DND-41 (cell line): ENCODE measurements at regions not wholly inside any gene's neighbourhood (a gene's known extent, or its start where the extent isn't known, plus 50 kb on each side); places are given as distances from the start of the nearest gene placed in this dataset.
"Not testable (repeated sequence)": the region's sequence is repeated elsewhere in the genome, so short reads cannot be mapped to it uniquely, and the experiment has no call there.

Experiments
- ATAC-seq: fragments of 200-7000 bp; cut with Tn5 transposase; 3 replicates; pipeline ENCODE4 v1.9.1; 2021; ENCODE audit warnings: low read depth; ENCODE audit not compliant: insufficient read depth
- DNase-seq: peaks from one replicate; pipeline ENCODE4 v3.0.0-alpha.2; 2020
- H2AFZ ChIP-seq: 2 replicates; pipeline ENCODE4 v1.6.0; 2012; ENCODE audit warnings: low read depth, low read length
- H3K27ac ChIP-seq: 2 replicates; pipeline ENCODE4 v1.5.1; 2012; ENCODE audit warnings: low read length, inconsistent platforms
- H3K27me3 ChIP-seq: fragments of 200-600 bp; sonication (generic); 2 replicates; pipeline ENCODE4 v1.6.0; 2012; ENCODE audit warnings: low read length, mild to moderate bottlenecking, inconsistent platforms; ENCODE audit not compliant: insufficient read depth, poor library complexity
- H3K36me3 ChIP-seq: 2 replicates; pipeline ENCODE4 v1.5.1; 2012; ENCODE audit warnings: low read length, inconsistent platforms; ENCODE audit not compliant: insufficient read depth
- H3K4me1 ChIP-seq: 2 replicates; pipeline ENCODE4 v1.5.1; 2012; ENCODE audit warnings: mild to moderate bottlenecking, low read length; ENCODE audit not compliant: insufficient read depth
- H3K4me2 ChIP-seq: 2 replicates; pipeline ENCODE4 v1.6.0; 2012; ENCODE audit warnings: mild to moderate bottlenecking, moderate library complexity, low read length, inconsistent platforms; ENCODE audit not compliant: insufficient read depth
- H3K4me3 ChIP-seq, 2 experiments: fragments of 200-600 bp in 1 of 2; shearing (Covaris generic) in 1 of 2; 2 replicates each; pipeline ENCODE4 v1.5.1; 2012 to 2016; ENCODE audit warnings: inconsistent platforms in 2 of 2, low read length in 2 of 2, mild to moderate bottlenecking in 2 of 2, low read depth in 1 of 2, moderate library complexity in 1 of 2
- H3K79me2 ChIP-seq: 2 replicates; pipeline ENCODE4 v1.6.0; 2012; ENCODE audit warnings: low read length, inconsistent platforms; ENCODE audit not compliant: insufficient read depth
- H3K9ac ChIP-seq: 2 replicates; pipeline ENCODE4 v1.6.0; 2012; ENCODE audit warnings: low read depth, mild to moderate bottlenecking, inconsistent platforms, low read length, moderate library complexity
- H3K9me3 ChIP-seq: 2 replicates; pipeline ENCODE4 v1.5.1; 2012; ENCODE audit warnings: low read length, moderate library complexity, mild to moderate bottlenecking, inconsistent platforms; ENCODE audit not compliant: insufficient read depth, severe bottlenecking
- H4K20me1 ChIP-seq: 2 replicates; pipeline ENCODE4 v1.6.0; 2012; ENCODE audit warnings: low read length; ENCODE audit not compliant: insufficient read depth
- CTCF ChIP-seq: IDR thresholded peaks from 2 replicates; pipeline ENCODE4 v1.5.1; 2012; ENCODE audit warnings: borderline replicate concordance, low read length, moderate library complexity, mild to moderate bottlenecking; ENCODE audit not compliant: poor library complexity, severe bottlenecking; ENCODE audit errors: extremely low read depth
- EZH2 ChIP-seq: IDR thresholded peaks from 3 replicates; pipeline ENCODE4 v1.6.1; 2012; ENCODE audit warnings: borderline replicate concordance, low read depth, mild to moderate bottlenecking, moderate library complexity, low read length, inconsistent platforms; ENCODE audit not compliant: severe bottlenecking

- Histone ChIP-seq H3K9me3 (peaks cover 3% of the 10 kb centered on the region), H3K4me3 (no peak overlapping the region), H4K20me1 (no peaks in the 10 kb centered on the region), H3K4me2 (no peak overlapping the region), H3K27ac (no peak overlapping the region), H2AFZ (no peak overlapping the region), H3K79me2 (no peaks in the 10 kb centered on the region), H3K36me3 (no peaks in the 10 kb centered on the region), H3K4me1 (no peaks in the 10 kb centered on the region), H3K27me3 (no peaks in the 10 kb centered on the region), H3K9ac (no peak overlapping the region)
- TF ChIP-seq CTCF (no peak), EZH2 (no peak)
- DNase-seq (no peak), ATAC-seq (no peak)
Measured at GRCh38 chr3:32049916-32050315, 56.5 kb upstream of the GPD1L start.

- not testable (repeated sequence) for H3K36me3 ChIP-seq, H3K4me2 ChIP-seq, ATAC-seq, H3K9me3 ChIP-seq, H3K9ac ChIP-seq, H4K20me1 ChIP-seq, H3K27ac ChIP-seq, H3K27me3 ChIP-seq, H2AFZ ChIP-seq, H3K4me3 ChIP-seq, H3K4me1 ChIP-seq, DNase-seq, H3K79me2 ChIP-seq
Measured at GRCh38 chr3:32052230-32052629, 54.2 kb upstream of the GPD1L start.

GRCh38 chr3:32052851-32053250, 53.6 kb upstream of the GPD1L start:
- H3K27ac ChIP-seq, H3K9ac ChIP-seq, ATAC-seq, H2AFZ ChIP-seq, DNase-seq, H3K27me3 ChIP-seq, H3K4me1 ChIP-seq, H4K20me1 ChIP-seq, H3K79me2 ChIP-seq, H3K36me3 ChIP-seq, H3K4me3 ChIP-seq, H3K9me3 ChIP-seq, H3K4me2 ChIP-seq: not testable (repeated sequence)

GRCh38 chr3:32056559-32057290, 49.7 kb upstream of the GPD1L start:
- H3K9me3 ChIP-seq = peaks cover 9% of the 10 kb centered on the region
- no peak overlapping the region for H3K4me3 ChIP-seq
- H4K20me1 ChIP-seq = no peaks in the 10 kb centered on the region
- H3K9ac ChIP-seq = no peak overlapping the region
- DNase-seq (no peak), ATAC-seq (no peak)
- H3K36me3 ChIP-seq = no peaks in the 10 kb centered on the region
- TF ChIP-seq CTCF (no peak), EZH2 (no peak)
- H3K79me2 ChIP-seq = no peaks in the 10 kb centered on the region
- no peaks in the 10 kb centered on the region for H3K27me3 ChIP-seq
- no peak overlapping the region for H3K27ac ChIP-seq
- no peaks in the 10 kb centered on the region for H3K4me1 ChIP-seq
- H2AFZ ChIP-seq = no peak overlapping the region
- H3K4me2 ChIP-seq = no peak overlapping the region
